Activated T-cell treated with anti-CD3 and anti-CD28 coated beads, Interleukin-2, amount 50 U/mL, for 4 hours (primary cell): ENCODE measurements at regions not wholly inside any gene's neighbourhood (a gene's known extent, or its start where the extent isn't known, plus 50 kb on each side); places are given as distances from the start of the nearest gene placed in this dataset.

Experiments
- ATAC-seq, 2 donors: fragments of 200-7000 bp; cut with Tn5 transposase; one replicate each; pipeline ENCODE4 v1.10.0; 2021
- DNase-seq: peaks from one replicate; pipeline ENCODE4 v3.0.0-alpha.2; 2020
- H3K27me3 Mint-ChIP-seq: one replicate; pipeline ENCODE4 v1.8.0; 2021; ENCODE audit warnings: low read depth, mixed read lengths
- H3K36me3 Mint-ChIP-seq: one replicate; pipeline ENCODE4 v1.8.0; 2022; ENCODE audit warnings: mixed read lengths; ENCODE audit not compliant: insufficient read depth
- H3K4me1 Mint-ChIP-seq: one replicate; pipeline ENCODE4 v1.8.0; 2021; ENCODE audit warnings: low read depth, mixed read lengths
- H3K4me3 Mint-ChIP-seq: one replicate; pipeline ENCODE4 v1.8.0; 2021; ENCODE audit warnings: mild to moderate bottlenecking, moderate library complexity, mixed read lengths
- H3K9me3 Mint-ChIP-seq: one replicate; pipeline ENCODE4 v1.8.0; 2021; ENCODE audit warnings: mixed read lengths

GRCh38 chr4:34105311-34105710 lies 2139.0 kb downstream of the ARAP2 start:
- no peak for DNase-seq
- no peak for ATAC-seq
- Mint-ChIP-seq H3K36me3 (no peaks in the 10 kb centered on the region), H3K4me3 (no peak overlapping the region), H3K27me3 (no peaks in the 10 kb centered on the region), H3K4me1 (no peaks in the 10 kb centered on the region), H3K9me3 (peaks cover 14% of the 10 kb centered on the region)

GRCh38 chr4:34108391-34108790 lies 2135.9 kb downstream of the ARAP2 start:
- Mint-ChIP-seq H3K36me3 (no peaks in the 10 kb centered on the region), H3K9me3 (peaks cover 10% of the 10 kb centered on the region), H3K27me3 (no peaks in the 10 kb centered on the region), H3K4me3 (no peak overlapping the region), H3K4me1 (no peaks in the 10 kb centered on the region)
- ATAC-seq (no peak), DNase-seq (no peak)

GRCh38 chr4:34112573-34112972 lies 2131.7 kb downstream of the ARAP2 start:
- H3K4me1 Mint-ChIP-seq: no peaks in the 10 kb centered on the region
- no peak for ATAC-seq
- DNase-seq: no peak
- no peak overlapping the region for H3K4me3 Mint-ChIP-seq
- H3K9me3 Mint-ChIP-seq: no peaks in the 10 kb centered on the region
- no peaks in the 10 kb centered on the region for H3K27me3 Mint-ChIP-seq
- no peaks in the 10 kb centered on the region for H3K36me3 Mint-ChIP-seq

GRCh38 chr4:34138385-34138784 lies 2105.9 kb downstream of the ARAP2 start:
- H3K4me1 Mint-ChIP-seq: no peaks in the 10 kb centered on the region
- peaks cover 25% of the 10 kb centered on the region for H3K9me3 Mint-ChIP-seq
- no peaks in the 10 kb centered on the region for H3K27me3 Mint-ChIP-seq
- DNase-seq (no peak), ATAC-seq (no peak)
- H3K4me3 Mint-ChIP-seq: no peak overlapping the region
- H3K36me3 Mint-ChIP-seq: no peaks in the 10 kb centered on the region

- DNase-seq (no peak), ATAC-seq (no peak)
- Mint-ChIP-seq H3K4me1 (no peaks in the 10 kb centered on the region), H3K36me3 (no peaks in the 10 kb centered on the region), H3K27me3 (no peaks in the 10 kb centered on the region), H3K9me3 (peaks cover 20% of the 10 kb centered on the region), H3K4me3 (no peak overlapping the region)
Measured at GRCh38 chr4:34139346-34139745, 2105.0 kb downstream of the ARAP2 start.

GRCh38 chr4:34148322-34148908 lies 2095.9 kb downstream of the ARAP2 start:
- H3K4me1 Mint-ChIP-seq: no peaks in the 10 kb centered on the region
- DNase-seq: no peak
- ATAC-seq: no peak

GRCh38 chr4:34157547-34157946 lies 2086.8 kb downstream of the ARAP2 start:
- DNase-seq (no peak), ATAC-seq (no peak)
- no peaks in the 10 kb centered on the region for H3K27me3 Mint-ChIP-seq
- H3K36me3 Mint-ChIP-seq: no peaks in the 10 kb centered on the region
- H3K9me3 Mint-ChIP-seq: peaks cover 15% of the 10 kb centered on the region
- H3K4me3 Mint-ChIP-seq: no peak overlapping the region
- no peaks in the 10 kb centered on the region for H3K4me1 Mint-ChIP-seq

More at GRCh38 chr4:34148322-34148908, 2095.9 kb downstream of the ARAP2 start:
- peaks cover 10% of the 10 kb centered on the region for H3K9me3 Mint-ChIP-seq
- no peaks in the 10 kb centered on the region for H3K36me3 Mint-ChIP-seq
- no peak overlapping the region for H3K4me3 Mint-ChIP-seq
- no peaks in the 10 kb centered on the region for H3K27me3 Mint-ChIP-seq

- no peaks in the 10 kb centered on the region for H3K36me3 Mint-ChIP-seq
- peaks cover 14% of the 10 kb centered on the region for H3K9me3 Mint-ChIP-seq
- no peak overlapping the region for H3K4me3 Mint-ChIP-seq
- DNase-seq (no peak), ATAC-seq (no peak)
- no peaks in the 10 kb centered on the region for H3K4me1 Mint-ChIP-seq
- no peaks in the 10 kb centered on the region for H3K27me3 Mint-ChIP-seq
Measured at GRCh38 chr4:34158878-34159277, 2085.4 kb downstream of the ARAP2 start.

- no peaks in the 10 kb centered on the region for H3K27me3 Mint-ChIP-seq
- H3K9me3 Mint-ChIP-seq: peaks cover 9% of the 10 kb centered on the region
- DNase-seq (no peak), ATAC-seq (no peak)
- H3K36me3 Mint-ChIP-seq: no peaks in the 10 kb centered on the region
- H3K4me1 Mint-ChIP-seq: no peaks in the 10 kb centered on the region
- H3K4me3 Mint-ChIP-seq: no peak overlapping the region
Measured at GRCh38 chr4:34170946-34171345, 2073.4 kb downstream of the ARAP2 start.

- H3K9me3 Mint-ChIP-seq: peaks cover 29% of the 10 kb centered on the region
- no peak overlapping the region for H3K4me3 Mint-ChIP-seq
- no peaks in the 10 kb centered on the region for H3K27me3 Mint-ChIP-seq
- no peaks in the 10 kb centered on the region for H3K36me3 Mint-ChIP-seq
- no peaks in the 10 kb centered on the region for H3K4me1 Mint-ChIP-seq
- ATAC-seq (no peak), DNase-seq (no peak)
Measured at GRCh38 chr4:34176609-34177008, 2067.7 kb downstream of the ARAP2 start.

- DNase-seq (no peak), ATAC-seq (no peak)
- no peaks in the 10 kb centered on the region for H3K27me3 Mint-ChIP-seq
- H3K9me3 Mint-ChIP-seq: peaks cover 32% of the 10 kb centered on the region
- H3K4me3 Mint-ChIP-seq: no peak overlapping the region
- no peaks in the 10 kb centered on the region for H3K36me3 Mint-ChIP-seq
- no peaks in the 10 kb centered on the region for H3K4me1 Mint-ChIP-seq
Measured at GRCh38 chr4:34178476-34178875, 2065.8 kb downstream of the ARAP2 start.

GRCh38 chr4:34181311-34181841 lies 2062.9 kb downstream of the ARAP2 start:
- Mint-ChIP-seq H3K4me1 (no peaks in the 10 kb centered on the region), H3K4me3 (no peak overlapping the region), H3K36me3 (no peaks in the 10 kb centered on the region), H3K27me3 (no peaks in the 10 kb centered on the region), H3K9me3 (peaks cover 19% of the 10 kb centered on the region)
- no peak for ATAC-seq
- DNase-seq: no peak

GRCh38 chr4:34181891-34182290 lies 2062.4 kb downstream of the ARAP2 start:
- Mint-ChIP-seq H3K4me3 (no peak overlapping the region), H3K36me3 (no peaks in the 10 kb centered on the region), H3K27me3 (no peaks in the 10 kb centered on the region), H3K9me3 (peaks cover 18% of the 10 kb centered on the region), H3K4me1 (no peaks in the 10 kb centered on the region)
- ATAC-seq (no peak), DNase-seq (no peak)

GRCh38 chr4:34182306-34182705 lies 2062.0 kb downstream of the ARAP2 start:
- peaks cover 14% of the 10 kb centered on the region for H3K9me3 Mint-ChIP-seq
- no peak overlapping the region for H3K4me3 Mint-ChIP-seq
- H3K4me1 Mint-ChIP-seq: no peaks in the 10 kb centered on the region
- H3K36me3 Mint-ChIP-seq: no peaks in the 10 kb centered on the region
- no peak for ATAC-seq
- DNase-seq: no peak
- H3K27me3 Mint-ChIP-seq: no peaks in the 10 kb centered on the region

GRCh38 chr4:34183926-34184325 lies 2060.4 kb downstream of the ARAP2 start:
- Mint-ChIP-seq H3K4me3 (no peak overlapping the region), H3K9me3 (peaks cover 15% of the 10 kb centered on the region), H3K4me1 (no peaks in the 10 kb centered on the region), H3K36me3 (no peaks in the 10 kb centered on the region), H3K27me3 (no peaks in the 10 kb centered on the region)
- ATAC-seq (no peak), DNase-seq (no peak)
